Activated CD8-positive, alpha-beta memory T cell treated with anti-CD3 and anti-CD28 coated beads for 36 hours (primary cell): ENCODE measurements at regions not wholly inside any gene's neighbourhood (a gene's known extent, or its start where the extent isn't known, plus 50 kb on each side); places are given as distances from the start of the nearest gene placed in this dataset.
"Not testable (repeated sequence)": the region's sequence is repeated elsewhere in the genome, so short reads cannot be mapped to it uniquely, and the experiment has no call there.

Experiments
- CTCF ChIA-PET: fragments of 350-600 bp; sonication (Branson Sonifier 250); formaldehyde crosslinking; loops from one replicate; lab custom pipeline; 2021; ENCODE audit warnings: antibody characterized with exemption; lab: Charles Lee
- POLR2A ChIA-PET: fragments of 350-600 bp; sonication (Branson Sonifier 250); formaldehyde crosslinking; loops from one replicate; lab custom pipeline; 2021; ENCODE audit warnings: antibody characterized with exemption; lab: Charles Lee

DNA sequence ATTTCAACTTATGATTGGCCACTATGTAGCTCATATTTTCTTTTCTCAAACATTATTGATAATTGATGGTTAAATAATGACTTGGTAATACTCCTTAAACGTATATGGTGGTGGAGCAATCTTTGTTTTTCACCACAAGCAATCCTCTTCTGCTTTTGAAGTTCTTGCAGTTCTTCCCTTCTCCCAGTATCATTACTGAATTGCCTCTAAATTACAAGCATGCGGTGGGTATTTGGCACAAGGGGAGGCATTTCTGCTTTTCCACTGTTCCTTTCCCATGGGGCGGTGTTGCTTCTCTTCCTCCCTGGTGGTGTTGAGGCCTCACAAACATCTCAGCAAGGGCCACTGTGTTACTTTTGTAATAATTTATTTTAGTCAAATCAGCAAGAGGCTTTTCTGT, 234.4 kb upstream of the RXFP2 start:
- ChIA-PET CTCF (no interaction called here), POLR2A (no interaction called here)

DNA sequence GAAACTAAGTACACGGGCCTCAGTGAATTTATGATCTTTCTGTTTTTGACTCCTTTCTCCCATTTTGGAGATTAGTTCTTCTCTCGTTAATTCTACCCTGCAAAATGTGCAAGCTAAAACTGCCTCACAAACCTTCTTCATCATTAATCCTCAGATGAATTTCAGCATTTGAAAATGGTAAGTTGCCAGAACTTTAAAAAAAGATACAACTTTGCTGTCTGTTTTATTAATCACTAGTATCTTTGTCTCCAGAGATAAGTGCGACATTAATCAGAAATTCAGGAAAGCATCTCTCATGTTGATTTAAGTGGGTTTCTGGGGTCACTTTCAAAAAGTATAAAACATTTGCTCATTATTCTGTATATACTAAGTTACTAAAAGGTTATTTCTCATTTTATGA, 227.0 kb upstream of the RXFP2 start:
- POLR2A ChIA-PET = no interaction called here
- CTCF ChIA-PET = no interaction called here

DNA sequence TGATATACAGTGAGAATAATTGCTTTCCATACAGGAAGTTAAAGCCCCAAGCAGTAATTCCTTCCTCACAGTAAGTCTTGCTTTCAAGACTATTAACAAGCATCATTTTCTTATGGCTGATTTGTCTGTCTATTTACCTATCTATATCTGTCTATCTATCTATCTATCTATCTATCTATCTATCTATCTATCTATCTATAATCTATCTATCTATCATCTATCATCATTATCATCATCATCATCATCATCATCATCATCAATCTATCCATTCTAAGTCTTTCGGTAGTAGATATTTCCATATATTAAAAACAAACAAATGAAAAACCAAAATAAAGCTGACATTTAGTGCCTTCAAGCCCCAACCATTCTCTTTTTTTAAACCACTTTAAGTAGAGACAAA, 224.4 kb upstream of the RXFP2 start:
- POLR2A ChIA-PET = no interaction called here
- CTCF ChIA-PET = no interaction called here

DNA sequence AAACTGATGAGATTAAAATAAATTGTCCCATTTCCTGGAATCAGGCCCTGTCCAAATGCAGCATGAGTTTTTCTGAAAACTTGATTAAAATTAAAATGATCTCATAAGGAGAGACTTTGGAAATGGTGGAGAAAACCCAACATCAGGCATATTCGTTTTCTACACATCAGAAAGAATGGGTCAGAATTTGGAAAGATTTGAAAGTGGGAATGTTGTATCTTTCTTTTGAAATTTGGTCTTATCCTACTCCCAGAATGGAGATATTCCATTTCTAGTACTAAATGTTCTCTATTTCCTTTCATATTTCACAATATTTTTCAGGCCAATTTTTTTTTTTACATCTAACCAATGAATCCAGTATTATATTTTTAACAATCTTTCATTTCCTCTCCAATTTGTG, 223.9 kb upstream of the RXFP2 start:
- CTCF ChIA-PET = no interaction called here
- POLR2A ChIA-PET = no interaction called here

DNA sequence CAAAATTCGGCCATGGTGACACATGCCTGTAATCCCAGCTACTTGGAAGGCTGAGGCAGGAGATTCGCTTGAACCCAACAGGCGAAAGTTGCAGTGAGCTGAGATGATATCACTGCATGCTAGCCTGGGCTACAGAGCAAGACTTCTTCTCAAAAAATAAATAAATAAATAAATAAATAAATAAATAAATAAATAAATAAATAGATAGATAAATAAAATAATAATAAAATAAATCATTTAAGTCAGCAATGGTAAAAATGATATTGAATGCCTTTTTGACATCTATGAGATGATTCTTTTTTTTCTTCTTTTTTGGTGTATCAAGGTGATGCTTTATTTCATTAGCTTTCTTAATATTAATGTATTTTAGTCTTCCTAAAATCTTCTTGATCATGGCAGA, 221.7 kb upstream of the RXFP2 start:
- CTCF ChIA-PET = no interaction called here
- POLR2A ChIA-PET = no interaction called here

DNA sequence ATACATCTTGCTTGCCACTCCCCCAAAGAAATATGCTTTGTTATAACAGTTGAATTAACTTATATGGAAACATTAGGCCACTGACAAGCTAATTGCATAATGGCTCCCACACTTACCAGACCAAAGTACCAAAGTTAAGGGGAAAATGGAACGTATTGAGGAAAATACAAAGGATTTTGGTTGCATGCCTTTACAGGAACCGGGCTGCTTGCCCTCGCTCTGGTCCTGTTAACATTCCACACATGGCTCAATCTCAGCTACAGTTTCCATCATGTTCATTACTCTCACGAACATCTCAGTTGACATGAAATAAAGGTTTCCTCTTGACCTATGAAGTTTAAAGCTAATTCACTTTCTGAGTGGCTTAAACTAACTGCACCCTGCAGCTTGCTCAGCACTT, 220.7 kb upstream of the RXFP2 start:
- POLR2A ChIA-PET = no interaction called here
- CTCF ChIA-PET = interaction anchor here (0.7 kb wide), 1 partner anchor 13 kb away, joined by 3 read pairs; no protein-coding TSS in a partner anchor

DNA sequence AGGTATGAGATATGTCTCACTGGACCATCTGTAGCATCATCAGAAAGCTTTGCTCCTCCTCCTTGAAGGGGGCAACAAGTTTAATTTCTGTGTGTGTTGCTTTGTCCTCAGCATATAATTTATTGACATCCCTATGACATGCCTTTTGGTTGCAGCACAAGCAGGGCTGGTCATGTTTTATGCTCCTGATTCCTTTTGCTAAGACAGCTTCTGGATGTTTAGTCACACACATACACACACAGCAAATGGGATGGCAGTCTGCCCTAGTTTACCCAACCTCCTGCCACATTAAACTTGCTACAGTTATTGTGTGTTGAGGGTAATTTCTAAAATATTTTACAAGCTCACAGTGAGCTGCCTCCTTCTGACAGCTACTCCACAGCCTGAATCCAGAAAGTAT, 217.9 kb upstream of the RXFP2 start:
- POLR2A ChIA-PET = no interaction called here
- CTCF ChIA-PET = no interaction called here

DNA sequence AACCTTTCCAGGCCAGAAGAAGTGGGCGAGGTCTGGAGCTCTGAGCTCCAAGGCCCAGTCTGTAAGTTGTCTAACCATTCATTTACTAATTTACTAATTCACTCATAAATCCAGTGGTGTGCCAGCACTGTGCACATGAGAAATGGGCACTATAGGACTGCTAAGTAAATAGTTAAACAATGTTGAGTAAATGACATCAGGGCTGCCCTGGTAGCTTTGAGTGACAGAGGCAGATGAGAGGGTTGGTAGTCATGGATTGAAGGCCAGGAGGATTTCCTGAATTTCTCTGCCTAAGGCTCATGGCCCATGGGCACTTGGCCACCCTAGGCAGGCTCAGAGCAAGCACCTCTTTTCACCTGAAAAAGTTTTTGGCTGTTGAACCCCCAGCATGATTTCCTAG, 216.9 kb upstream of the RXFP2 start:
- ChIA-PET CTCF (no interaction called here), POLR2A (no interaction called here)

DNA sequence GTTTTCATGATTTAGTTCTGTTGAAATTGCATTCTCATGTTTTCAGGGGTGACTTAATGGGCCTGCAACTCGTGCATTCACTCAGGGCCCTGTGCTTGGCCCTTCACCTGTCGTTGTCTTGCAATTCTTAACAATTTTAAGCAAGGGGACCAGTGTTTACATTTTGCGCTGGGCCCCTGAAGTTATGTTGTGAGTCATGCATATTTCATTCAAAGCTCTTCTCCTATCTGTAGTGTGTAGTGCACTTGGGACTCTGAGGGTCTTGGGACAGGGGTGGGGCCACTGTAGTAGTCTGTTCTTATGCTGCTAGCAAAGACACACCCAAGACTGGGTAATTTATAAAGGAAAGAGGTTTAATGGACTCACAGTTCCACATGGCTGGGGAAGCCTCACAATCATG, 211.2 kb upstream of the RXFP2 start:
- ChIA-PET CTCF (no interaction called here), POLR2A (no interaction called here)

DNA sequence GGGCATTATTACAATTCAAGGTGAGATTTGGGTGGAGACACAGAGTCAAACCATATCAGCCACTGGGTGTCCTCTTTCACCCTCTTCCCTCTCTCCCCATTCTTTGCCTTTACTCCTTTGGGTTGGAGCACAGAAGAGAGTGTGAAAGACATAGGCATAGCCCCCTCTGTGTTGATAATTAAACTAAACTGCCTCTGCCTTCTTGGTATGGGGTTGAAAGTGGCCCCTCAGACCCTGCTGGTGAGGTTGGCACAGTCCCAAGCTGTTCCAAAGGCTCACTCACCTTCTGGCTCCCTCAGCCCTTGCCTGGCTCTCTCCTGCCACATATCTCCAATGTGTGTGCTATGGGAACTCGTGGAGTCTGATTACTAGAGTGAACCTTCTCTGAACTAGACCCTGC, 210.6 kb upstream of the RXFP2 start:
- POLR2A ChIA-PET = no interaction called here
- CTCF ChIA-PET = no interaction called here

DNA sequence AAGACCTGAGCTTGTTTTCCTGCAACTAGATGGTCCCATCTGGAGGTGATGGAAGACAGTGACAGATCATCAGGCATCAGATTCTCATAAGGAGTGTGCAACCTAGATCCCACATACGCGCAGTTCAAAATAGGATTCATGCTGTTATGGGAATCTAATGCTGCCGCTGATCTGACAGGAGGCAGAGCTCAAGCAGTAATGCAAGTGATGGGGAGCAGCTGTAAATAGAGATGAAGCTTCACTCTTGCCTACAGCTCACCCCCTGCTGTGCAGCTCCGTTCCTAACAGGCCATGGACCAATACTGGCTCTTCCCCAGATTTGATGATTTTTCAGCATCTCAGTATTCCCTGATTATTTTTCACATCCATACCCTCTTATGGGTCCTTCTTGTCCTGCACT, 208.4 kb upstream of the RXFP2 start:
- CTCF ChIA-PET = no interaction called here

DNA sequence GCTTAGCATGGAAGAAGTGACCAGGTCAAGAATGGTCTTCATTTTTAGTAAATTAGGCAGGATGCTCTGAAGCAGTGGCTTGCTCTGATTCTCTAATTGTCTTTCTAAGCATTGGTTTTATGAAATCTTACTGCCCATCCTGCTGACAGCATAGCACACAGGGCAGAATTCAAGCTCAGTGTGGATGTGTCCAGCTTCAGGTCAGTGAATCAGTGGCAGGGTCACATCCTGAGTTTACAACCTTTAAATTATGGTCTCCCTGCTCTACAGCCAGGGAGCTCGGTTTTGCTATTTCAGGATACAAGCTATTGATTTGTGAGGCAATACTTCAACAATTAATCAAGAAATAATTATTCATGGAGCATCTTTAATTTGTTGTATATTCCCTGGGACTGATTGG, 202.3 kb upstream of the RXFP2 start:
- ChIA-PET POLR2A (no interaction called here), CTCF (no interaction called here)

More for the DNA sequence above, 208.4 kb upstream of the RXFP2 start:
- POLR2A ChIA-PET = no interaction called here

DNA sequence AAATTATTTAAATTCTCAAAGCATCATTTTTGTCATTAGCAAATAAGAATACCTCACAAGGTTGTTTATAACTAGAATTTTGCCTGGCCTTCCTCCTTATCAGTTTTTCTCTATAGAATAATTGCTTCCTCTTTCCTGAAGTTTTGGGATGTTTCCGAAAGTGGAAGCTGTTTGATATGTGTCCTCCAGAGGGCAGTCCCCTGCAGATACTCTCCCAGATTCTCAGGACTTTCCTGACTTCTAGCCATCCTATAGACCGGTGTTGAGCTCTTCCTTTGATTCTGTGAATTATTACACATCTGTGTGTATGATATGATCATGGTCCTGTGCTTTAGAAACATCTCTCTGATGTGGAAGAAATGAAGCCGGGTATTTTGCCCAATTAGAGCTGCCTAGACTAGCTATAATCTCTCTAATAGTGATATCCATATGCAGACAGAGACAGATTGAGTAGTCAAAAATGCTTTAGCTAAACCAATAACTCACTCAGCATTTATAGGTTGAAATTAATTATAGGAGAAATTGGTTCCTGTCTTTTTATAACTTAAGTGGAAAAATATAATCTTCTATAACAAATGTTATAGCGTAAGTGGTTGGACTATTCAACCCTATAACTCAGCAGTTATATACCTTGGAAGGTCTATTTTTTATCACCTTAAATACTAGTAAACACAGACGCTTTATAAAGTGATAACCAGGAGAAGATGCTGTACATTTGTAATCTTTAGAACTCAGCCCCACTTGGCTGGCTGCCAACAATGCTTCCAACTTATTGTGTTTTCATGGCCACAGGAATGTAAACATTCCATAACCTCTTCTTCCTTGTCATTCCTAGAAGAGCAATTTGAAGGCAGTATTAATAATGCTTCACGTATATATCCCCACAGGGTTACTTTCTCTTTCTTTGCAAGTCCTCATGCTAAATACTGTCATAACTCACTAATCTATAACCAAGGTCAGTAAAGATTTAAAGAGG, 201.0 kb upstream of the RXFP2 start:
- POLR2A ChIA-PET = no interaction called here
- CTCF ChIA-PET = no interaction called here

DNA sequence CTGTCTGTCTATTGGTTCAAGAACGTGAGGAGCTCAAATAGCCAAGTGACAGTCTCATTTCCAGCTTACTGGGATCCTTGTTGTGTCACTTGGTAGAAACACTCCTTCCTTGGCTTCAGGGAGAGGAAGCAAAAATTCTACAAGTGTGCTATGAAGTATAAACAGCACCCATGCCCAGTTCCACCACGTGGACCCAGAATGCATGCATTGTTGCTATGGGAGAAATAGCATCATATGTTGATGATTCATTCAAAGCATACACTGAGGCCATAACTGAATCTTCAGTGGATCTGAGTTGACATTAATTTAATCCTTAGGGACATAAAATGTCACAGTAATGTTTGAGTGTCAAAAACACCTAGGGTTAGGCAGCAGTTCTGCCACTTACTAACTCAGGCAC, 199.0 kb upstream of the RXFP2 start:
- CTCF ChIA-PET = no interaction called here
- POLR2A ChIA-PET = no interaction called here

DNA sequence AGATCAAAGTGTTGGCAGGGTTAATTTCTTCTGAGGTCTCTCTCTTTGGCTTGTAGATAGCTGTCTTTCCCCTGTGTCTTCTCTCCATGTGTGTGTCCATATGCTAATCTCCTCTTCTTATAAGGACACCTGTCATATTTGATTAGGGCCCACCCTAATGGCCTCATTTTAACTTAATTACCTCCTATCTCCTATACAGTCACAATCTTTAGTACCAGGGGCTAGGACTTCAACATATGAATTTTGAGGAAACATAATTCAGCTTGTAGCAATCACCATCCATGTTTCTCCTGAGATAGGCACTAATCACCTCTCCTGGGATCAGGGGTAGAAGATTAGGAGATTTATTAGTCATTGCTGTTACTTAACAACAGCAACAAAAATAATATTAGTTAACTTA, 196.1 kb upstream of the RXFP2 start:
- ChIA-PET CTCF (no interaction called here), POLR2A (no interaction called here)

DNA sequence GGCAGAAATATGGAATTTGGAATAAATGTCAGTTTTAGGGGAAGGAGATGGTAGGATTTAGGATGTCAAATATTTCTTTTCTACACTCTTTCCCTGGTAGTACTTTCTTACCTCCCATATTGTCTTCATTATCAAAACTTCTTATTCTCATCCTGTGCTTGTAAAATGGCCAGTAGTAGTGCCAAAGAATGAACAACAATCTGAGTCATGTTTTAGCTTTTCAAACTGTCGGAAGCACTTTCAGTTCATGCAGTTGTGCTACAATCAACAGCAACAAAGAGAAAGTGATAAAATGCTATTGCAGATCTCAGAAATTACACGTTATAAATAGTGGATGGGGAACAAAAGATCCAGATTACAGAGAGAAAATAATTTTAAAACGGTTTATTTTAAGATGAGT, 193.7 kb upstream of the RXFP2 start:
- POLR2A ChIA-PET = no interaction called here
- CTCF ChIA-PET = interaction anchor here (0.5 kb wide), 1 partner anchor 117 kb away, joined by 3 read pairs; no protein-coding TSS in a partner anchor

DNA sequence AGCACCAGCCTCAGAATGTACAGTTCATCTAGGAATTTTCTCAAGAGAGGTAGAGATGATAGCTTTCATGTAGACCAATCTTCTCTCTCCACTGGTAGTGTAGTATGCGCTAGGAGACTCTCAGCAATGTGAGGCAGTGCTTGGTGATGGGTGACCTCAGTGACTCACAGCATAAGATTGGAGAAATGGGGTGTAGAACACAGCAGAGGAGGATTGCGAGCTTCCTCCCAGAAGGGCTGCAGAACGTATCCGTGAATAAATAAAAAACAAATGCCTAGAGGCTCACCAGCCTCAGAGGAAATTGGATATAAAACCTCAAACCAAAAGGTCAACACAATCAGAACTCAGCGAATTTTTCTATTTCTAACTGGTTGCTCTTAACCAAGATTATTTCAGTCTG, 182.9 kb upstream of the RXFP2 start:
- POLR2A ChIA-PET = no interaction called here

DNA sequence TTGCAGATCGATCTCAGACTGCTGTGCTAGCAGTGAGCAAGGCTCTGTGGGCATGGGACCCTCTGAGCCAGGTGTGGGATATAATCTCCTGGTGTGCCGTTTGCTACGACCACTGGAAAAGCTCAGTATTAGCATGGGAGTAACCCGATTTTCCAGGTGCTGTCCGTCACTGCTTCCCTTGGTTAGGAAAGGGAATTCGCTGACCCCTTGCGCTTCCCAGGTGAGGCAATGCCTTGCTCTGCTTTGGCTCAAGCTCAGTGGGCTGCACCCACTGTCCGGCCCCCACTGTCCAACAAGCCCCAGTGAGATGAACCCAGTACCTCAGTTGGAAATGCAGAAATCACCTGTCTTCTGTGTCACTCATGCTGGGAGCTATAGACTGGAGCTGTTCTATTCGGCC, 155.1 kb upstream of the RXFP2 start:
- POLR2A ChIA-PET, CTCF ChIA-PET: not testable (repeated sequence)

More for the DNA sequence above, 182.9 kb upstream of the RXFP2 start:
- CTCF ChIA-PET = no interaction called here

DNA sequence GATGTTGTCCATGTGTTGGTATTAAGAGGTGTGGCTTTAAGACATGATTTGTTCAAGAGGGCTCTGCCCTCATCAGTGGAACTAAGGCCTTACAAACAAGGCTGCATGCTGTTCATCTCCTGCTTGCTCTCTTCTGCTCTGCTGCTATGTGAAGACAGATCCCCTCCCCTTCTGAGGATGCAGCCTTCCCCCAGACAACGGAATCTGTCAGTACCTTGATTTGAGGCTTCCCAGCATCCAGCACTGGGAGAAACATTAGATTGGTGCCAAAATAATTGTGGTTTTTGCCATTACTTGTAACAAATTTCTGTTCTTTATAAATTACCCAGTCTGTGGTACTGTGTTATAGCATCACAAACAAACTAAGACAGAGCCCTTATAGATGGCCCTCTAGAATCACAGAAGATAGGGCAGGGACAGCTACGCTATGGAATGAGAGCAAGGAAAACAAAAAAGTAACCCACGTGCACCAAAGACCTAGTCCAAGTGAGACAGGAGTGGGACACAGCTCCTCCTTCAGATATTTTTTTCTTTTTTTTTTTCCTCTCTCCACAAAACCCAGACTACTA, 151.5 kb upstream of the RXFP2 start:
- CTCF ChIA-PET = no interaction called here
- POLR2A ChIA-PET = no interaction called here

DNA sequence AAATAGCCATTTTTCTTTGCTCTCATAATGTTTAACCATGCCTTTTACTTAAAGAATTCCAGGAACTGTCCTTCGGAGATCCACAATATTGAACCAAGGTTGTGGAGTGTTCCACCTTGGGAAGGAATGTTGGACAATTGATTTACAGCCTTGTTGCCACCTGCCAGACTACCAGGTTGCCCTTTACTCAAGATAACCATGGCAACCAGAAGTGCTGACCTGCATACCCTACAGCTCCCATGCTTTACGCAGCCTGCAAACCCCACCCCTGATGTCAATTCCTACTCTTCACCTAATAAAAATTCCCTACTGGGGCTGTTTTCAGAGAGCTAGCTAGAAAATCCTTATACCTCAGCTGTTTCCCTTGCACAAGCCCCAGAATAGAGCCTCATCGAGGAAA, 151.0 kb upstream of the RXFP2 start:
- ChIA-PET CTCF (no interaction called here), POLR2A (no interaction called here)

DNA sequence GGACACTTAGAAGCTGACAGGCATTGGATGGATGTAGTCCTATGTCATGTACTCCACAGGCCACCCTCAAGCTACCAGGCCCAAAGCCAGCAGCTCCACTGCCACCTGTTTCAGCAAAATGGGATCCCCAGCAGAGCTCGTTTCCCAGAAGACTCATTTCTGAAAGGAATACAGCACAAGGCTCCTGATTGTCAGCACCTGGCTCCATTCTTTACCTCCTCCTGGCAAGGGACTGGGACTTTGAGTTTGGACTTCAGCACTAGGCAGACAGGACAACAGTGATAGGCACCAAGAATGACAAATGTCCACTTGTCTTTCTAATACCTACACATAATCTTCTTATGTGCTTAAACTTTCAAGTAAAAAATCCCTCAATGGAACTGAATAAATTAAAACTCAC, 150.4 kb upstream of the RXFP2 start:
- CTCF ChIA-PET = no interaction called here
- POLR2A ChIA-PET = no interaction called here
